WTC11 (cell line): ENCODE measurements at regions not wholly inside any gene's neighbourhood (a gene's known extent, or its start where the extent isn't known, plus 50 kb on each side); places are given as distances from the start of the nearest gene placed in this dataset.

Experiments used
- ATAC-seq: fragments of 200-7000 bp; cut with Tn5 transposase; 2 replicates; pipeline ENCODE4 v1.10.0; 2021; ENCODE audit warnings: mild to moderate bottlenecking, moderate library complexity
- CTCF ChIA-PET: fragments of 300-600 bp; sonication (Branson Sonifier 250); formaldehyde crosslinking; loops from one replicate; lab custom pipeline; 2021; ENCODE audit warnings: antibody characterized with exemption; lab: Charles Lee
- POLR2A ChIA-PET: fragments of 350-600 bp; sonication (Branson Sonifier 250); formaldehyde crosslinking; loops from one replicate; lab custom pipeline; 2021; ENCODE audit warnings: antibody characterized with exemption; lab: Charles Lee
- DNase-seq: peaks from one replicate; pipeline ENCODE4 v3.0.0; 2021; ENCODE audit warnings: low spot score
- H3K27ac Mint-ChIP-seq: 2 replicates; pipeline ENCODE4 v1.8.0; 2021; ENCODE audit warnings: mixed read lengths
- H3K27me3 Mint-ChIP-seq: 2 replicates; pipeline ENCODE4 v1.8.0; 2021; ENCODE audit warnings: low read depth, mild to moderate bottlenecking, moderate library complexity, mixed read lengths
- H3K36me3 Mint-ChIP-seq: 2 replicates; pipeline ENCODE4 v1.8.0; 2021; ENCODE audit warnings: mixed read lengths
- H3K4me1 Mint-ChIP-seq: 2 replicates; pipeline ENCODE4 v1.8.0; 2022; ENCODE audit warnings: mixed read lengths
- H3K4me3 Mint-ChIP-seq: 2 replicates; pipeline ENCODE4 v1.8.0; 2021; ENCODE audit warnings: mild to moderate bottlenecking, moderate library complexity, mixed read lengths
- H3K9me3 Mint-ChIP-seq: 2 replicates; pipeline ENCODE4 v1.8.0; 2021; ENCODE audit warnings: mixed read lengths
- ATF3 ChIP-seq: sonication (generic); formaldehyde crosslinking; conservative IDR thresholded peaks from 2 replicates; pipeline ENCODE4 v1.8.1; 2022; ENCODE audit warnings: mild to moderate bottlenecking, missing genetic modification reagents
- ATF6 ChIP-seq: sonication (generic); formaldehyde crosslinking; IDR thresholded peaks from 2 replicates; pipeline ENCODE4 v1.8.1; 2023; ENCODE audit warnings: mild to moderate bottlenecking, missing genetic modification reagents
- CBFB ChIP-seq: sonication (generic); formaldehyde crosslinking; IDR thresholded peaks from 2 replicates; pipeline ENCODE4 v1.8.1; 2022; ENCODE audit warnings: mild to moderate bottlenecking, low read depth, missing genetic modification reagents
- FOXJ3 ChIP-seq: sonication (generic); formaldehyde crosslinking; IDR thresholded peaks from 2 replicates; pipeline ENCODE4 v1.9.0; 2021; ENCODE audit warnings: missing genetic modification reagents, mild to moderate bottlenecking, borderline replicate concordance
- HMGA2 ChIP-seq: fragments of 250-450 bp; sonication (Bioruptor Pico); IDR thresholded peaks from 2 replicates; pipeline ENCODE4 v1.4.0; 2021; ENCODE audit warnings: mild to moderate bottlenecking, moderate library complexity
- IRF1 ChIP-seq: sonication (generic); formaldehyde crosslinking; IDR thresholded peaks from 2 replicates; pipeline ENCODE4 v1.8.0; 2023; ENCODE audit warnings: missing genetic modification reagents
- JAZF1 ChIP-seq: fragments of 250-450 bp; sonication (Bioruptor Pico); IDR thresholded peaks from 2 replicates; pipeline ENCODE4 v1.9.0; 2021; ENCODE audit warnings: moderate library complexity, mild to moderate bottlenecking, inconsistent platforms
- JUN ChIP-seq: sonication (generic); formaldehyde crosslinking; IDR thresholded peaks from 2 replicates; pipeline ENCODE4 v1.8.0; 2023; ENCODE audit warnings: mild to moderate bottlenecking, missing genetic modification reagents
- NR1H2 ChIP-seq: sonication (generic); formaldehyde crosslinking; IDR thresholded peaks from 2 replicates; pipeline ENCODE4 v1.9.0; 2021; ENCODE audit warnings: mild to moderate bottlenecking, moderate library complexity, missing genetic modification reagents
- OVOL2 ChIP-seq: fragments of 250-450 bp; sonication (Bioruptor Pico); IDR thresholded peaks from 2 replicates; pipeline ENCODE4 v1.9.0; 2021; ENCODE audit warnings: mild to moderate bottlenecking, borderline replicate concordance
- PRDM15 ChIP-seq: sonication (generic); formaldehyde crosslinking; IDR thresholded peaks from 2 replicates; pipeline ENCODE4 v1.8.0; 2022; ENCODE audit warnings: missing genetic modification reagents
- STAT6 ChIP-seq: sonication (generic); formaldehyde crosslinking; conservative IDR thresholded peaks from 2 replicates; pipeline ENCODE4 v1.8.1; 2023; ENCODE audit warnings: mild to moderate bottlenecking, low read depth, missing genetic modification reagents, moderate library complexity
- USF2 ChIP-seq: sonication (generic); formaldehyde crosslinking; IDR thresholded peaks from 2 replicates; pipeline ENCODE4 v1.8.1; 2023; ENCODE audit warnings: mild to moderate bottlenecking, missing genetic modification reagents, moderate library complexity
- ZNF219 ChIP-seq: sonication (generic); formaldehyde crosslinking; IDR thresholded peaks from 2 replicates; pipeline ENCODE4 v1.8.0; 2023; ENCODE audit warnings: missing genetic modification reagents, mild to moderate bottlenecking, borderline replicate concordance
- ZNF232 ChIP-seq: sonication (generic); formaldehyde crosslinking; IDR thresholded peaks from 2 replicates; pipeline ENCODE4 v1.8.0; 2022; ENCODE audit warnings: mild to moderate bottlenecking, missing genetic modification reagents
- ZNF281 ChIP-seq: sonication (generic); formaldehyde crosslinking; IDR thresholded peaks from 2 replicates; pipeline ENCODE4 v1.8.0; 2023; ENCODE audit warnings: mild to moderate bottlenecking, missing genetic modification reagents
- ZNF671 ChIP-seq: fragments of 250-450 bp; sonication (Bioruptor Pico); IDR thresholded peaks from 2 replicates; pipeline ENCODE4 v1.8.0; 2021; ENCODE audit warnings: mild to moderate bottlenecking
- ZSCAN18 ChIP-seq: fragments of 250-450 bp; sonication (Bioruptor Pico); IDR thresholded peaks from 2 replicates; pipeline ENCODE4 v2.1.2; 2022; ENCODE audit warnings: mild to moderate bottlenecking, moderate library complexity

- TF ChIP-seq USF2 (CRISPR knock-in tag): no peak
Measured at GRCh38 chr4:96543346-96543745, 703.5 kb downstream of the PDHA2 start (continued).

- no peak for TF ChIP-seq ATF3 (CRISPR knock-in tag)
- no peak for TF ChIP-seq USF2 (CRISPR knock-in tag)
- no peak for TF ChIP-seq JAZF1
- no peak for TF ChIP-seq STAT6 (CRISPR knock-in tag)
- TF ChIP-seq ZNF281 (CRISPR knock-in tag): no peak
- TF ChIP-seq ATF6 (CRISPR knock-in tag): no peak
- TF ChIP-seq NR1H2 (CRISPR knock-in tag): no peak
- no peak for TF ChIP-seq OVOL2
- TF ChIP-seq ZNF671: no peak
- TF ChIP-seq ZNF219: no peak
- no peak for TF ChIP-seq ZSCAN18 (CRISPR knock-in tag)
- no peak for TF ChIP-seq JUN (CRISPR knock-in tag)
- TF ChIP-seq, all 79 proteins: peak for 0
- ATAC-seq (no peak), DNase-seq (no peak)
- H3K9me3 Mint-ChIP-seq: no peaks in the 10 kb centered on the region; the same call in 1 of the 2 replicates
- no peaks in the 10 kb centered on the region for H3K36me3 Mint-ChIP-seq
- ChIA-PET CTCF (no interaction called here), POLR2A (no interaction called here)
- H3K27me3 Mint-ChIP-seq: no peaks in the 10 kb centered on the region
- H3K4me1 Mint-ChIP-seq: no peaks in the 10 kb centered on the region
- H3K4me3 Mint-ChIP-seq: no peak overlapping the region
- H3K27ac Mint-ChIP-seq: no peak overlapping the region
Measured at GRCh38 chr4:96558466-96558865, 718.6 kb downstream of the PDHA2 start.

- Mint-ChIP-seq H3K4me1 (no peaks in the 10 kb centered on the region), H3K27ac (no peak overlapping the region), H3K4me3 (no peak overlapping the region), H3K27me3 (no peaks in the 10 kb centered on the region), H3K9me3 (no peaks in the 10 kb centered on the region), H3K36me3 (no peaks in the 10 kb centered on the region)
- DNase-seq: no peak
- ChIA-PET CTCF (no interaction called here), POLR2A (no interaction called here)
- ATAC-seq: no peak
- no peak for TF ChIP-seq CBFB (CRISPR knock-in tag)
- no peak for TF ChIP-seq PRDM15 (CRISPR knock-in tag)
- no peak for TF ChIP-seq HMGA2 (CRISPR knock-in tag)
- no peak for TF ChIP-seq IRF1
- TF ChIP-seq ZNF232 (CRISPR knock-in tag): no peak
- no peak for TF ChIP-seq JUN (CRISPR knock-in tag)
- TF ChIP-seq FOXJ3 (CRISPR knock-in tag): no peak
Measured at GRCh38 chr4:96566755-96567154, 726.9 kb downstream of the PDHA2 start.
